ENCODE measurements at regions not wholly inside any gene's neighbourhood (a gene's known extent, or its start where the extent isn't known, plus 50 kb on each side); places are given as distances from the start of the nearest gene placed in this dataset.

- SMC1A ChIA-PET (ENCODE audit: uncharacterized antibody, unreplicated experiment), result no interaction called here
- Histone ChIP-seq H3K27me3 (replicated peaks in 1 of 2; ENCODE audit: control insufficient read depth in 2 of 2, insufficient read depth in 2 of 2, low read length in 1 of 2) (no peaks in the 10 kb centered on the region), H4K20me1 (ENCODE audit: control insufficient read depth, insufficient read depth) (no peaks in the 10 kb centered on the region), H3K36me3 (ENCODE audit: control insufficient read depth in 2 of 2, insufficient read depth in 2 of 2, low read length in 1 of 2) (no peaks in the 10 kb centered on the region), H3K9me3 (replicated peaks; ENCODE audit: control insufficient read depth, insufficient read depth, low read length) (no peaks in the 10 kb centered on the region), H3K4me3 (no peak overlapping the region), H3K4me1 (ENCODE audit: control insufficient read depth, insufficient read depth, low read length) (no peaks in the 10 kb centered on the region), H2AFZ (ENCODE audit: control insufficient read depth, low read depth, low read length) (no peak overlapping the region), H3K79me2 (ENCODE audit: control insufficient read depth, insufficient read depth, low read length) (no peaks in the 10 kb centered on the region), H3K9ac (ENCODE audit: control insufficient read depth, insufficient read depth, low read length) (no peak overlapping the region), H3K4me2 (ENCODE audit: control insufficient read depth, insufficient read depth) (no peak overlapping the region), H3K27ac (ENCODE audit: control insufficient read depth, insufficient read depth) (no peak overlapping the region)
- in situ Hi-C loops (cut with MboI) (no loop called here), intact Hi-C loops (cut with micrococcal nuclease; ENCODE audit: unreplicated experiment) (no loop called here)
- TF ChIP-seq SMC3 (IDR thresholded peaks at IDR 0.05; ENCODE audit: borderline replicate concordance, low read length), result no peak
- ATAC-seq (no peak), DNase-seq (ENCODE audit: low read depth, low spot score) (no peak), FAIRE-seq (no peak)
- no TSS peak for BruUV-seq (replicated peaks)
- RAD21 ChIA-PET (ENCODE audit: unreplicated experiment), result no interaction called here
- POLR2A ChIA-PET, result interaction anchor here (0.5 kb wide), 1 partner anchor 130 kb away, joined by 3 read pairs; no protein-coding TSS in a partner anchor
- CTCF ChIA-PET, result no interaction called here
Observed at GRCh38 chr3:104788807-104789206, 577.9 kb upstream of the ALCAM start.

- H3K27me3 ChIP-seq (replicated peaks in 1 of 2; ENCODE audit: control insufficient read depth in 2 of 2, insufficient read depth in 2 of 2, low read length in 1 of 2), result no peaks in the 10 kb centered on the region
- SMC1A ChIA-PET (ENCODE audit: uncharacterized antibody, unreplicated experiment), result no interaction called here
Observed at GRCh38 chr3:104791331-104791730, 575.4 kb upstream of the ALCAM start.

More at GRCh38 chr3:104791331-104791730, 575.4 kb upstream of the ALCAM start:
- BruUV-seq (replicated peaks), result no TSS peak
- ChIA-PET CTCF (no interaction called here), POLR2A (no interaction called here), RAD21 (ENCODE audit: unreplicated experiment) (no interaction called here)
- DNase-seq (ENCODE audit: low read depth, low spot score), result no peak
- no peak for FAIRE-seq
- Histone ChIP-seq H4K20me1 (ENCODE audit: control insufficient read depth, insufficient read depth) (no peaks in the 10 kb centered on the region), H3K79me2 (ENCODE audit: control insufficient read depth, insufficient read depth, low read length) (no peaks in the 10 kb centered on the region), H2AFZ (ENCODE audit: control insufficient read depth, low read depth, low read length) (no peak overlapping the region), H3K4me1 (ENCODE audit: control insufficient read depth, insufficient read depth, low read length) (no peaks in the 10 kb centered on the region), H3K36me3 (ENCODE audit: control insufficient read depth in 2 of 2, insufficient read depth in 2 of 2, low read length in 1 of 2) (no peaks in the 10 kb centered on the region), H3K27ac (ENCODE audit: control insufficient read depth, insufficient read depth) (no peak overlapping the region), H3K4me3 (no peak overlapping the region), H3K4me2 (ENCODE audit: control insufficient read depth, insufficient read depth) (no peak overlapping the region), H3K9ac (ENCODE audit: control insufficient read depth, insufficient read depth, low read length) (no peak overlapping the region), H3K9me3 (replicated peaks; ENCODE audit: control insufficient read depth, insufficient read depth, low read length) (no peaks in the 10 kb centered on the region)
- WGBS (ENCODE audit: insufficient coverage, insufficient replicate concordance, low lambda C conversion rate, missing lambda C conversion rate), result 6% methylated on average over 1 of the region's 1 CpG
- TF ChIP-seq FOS (IDR thresholded peaks at IDR 0.05; ENCODE audit: borderline replicate concordance, extremely low read depth, insufficient read length) (no peak), ZBED1 (IDR thresholded peaks at IDR 0.05; ENCODE audit: borderline replicate concordance) (no peak), YBX1 (IDR thresholded peaks at IDR 0.05) (no peak), PAX5 (IDR thresholded peaks at IDR 0.05; ENCODE audit: borderline replicate concordance, low read depth, low read length) (no peak), RAD51 (IDR thresholded peaks at IDR 0.05) (no peak), POLR2A (IDR thresholded peaks at IDR 0.05; ENCODE audit: low read depth, low read length) (no peak), CHD2 (IDR thresholded peaks at IDR 0.05; ENCODE audit: borderline replicate concordance, low read depth, low read length) (no peak), MYC (IDR thresholded peaks at IDR 0.05; ENCODE audit: insufficient read depth, insufficient read length, insufficient replicate concordance, low read length, severe bottlenecking) (no peak), NFXL1 (IDR thresholded peaks at IDR 0.05; ENCODE audit: borderline replicate concordance) (no peak)
- TF ChIP-seq, protein P1, sequence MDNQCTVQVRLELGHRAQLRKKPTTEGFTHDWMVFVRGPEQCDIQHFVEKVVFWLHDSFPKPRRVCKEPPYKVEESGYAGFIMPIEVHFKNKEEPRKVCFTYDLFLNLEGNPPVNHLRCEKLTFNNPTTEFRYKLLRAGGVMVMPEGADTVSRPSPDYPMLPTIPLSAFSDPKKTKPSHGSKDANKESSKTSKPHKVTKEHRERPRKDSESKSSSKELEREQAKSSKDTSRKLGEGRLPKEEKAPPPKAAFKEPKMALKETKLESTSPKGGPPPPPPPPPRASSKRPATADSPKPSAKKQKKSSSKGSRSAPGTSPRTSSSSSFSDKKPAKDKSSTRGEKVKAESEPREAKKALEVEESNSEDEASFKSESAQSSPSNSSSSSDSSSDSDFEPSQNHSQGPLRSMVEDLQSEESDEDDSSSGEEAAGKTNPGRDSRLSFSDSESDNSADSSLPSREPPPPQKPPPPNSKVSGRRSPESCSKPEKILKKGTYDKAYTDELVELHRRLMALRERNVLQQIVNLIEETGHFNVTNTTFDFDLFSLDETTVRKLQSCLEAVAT (IDR thresholded peaks at IDR 0.05), result no peak
- no peak for ATAC-seq
- in situ Hi-C loops (cut with MboI), result no loop called here
- intact Hi-C loops (cut with micrococcal nuclease; ENCODE audit: unreplicated experiment), result no loop called here
